Mesenchymal stem cell (in vitro differentiated cells and primary cell): ENCODE measurements at regions not wholly inside any gene's neighbourhood (a gene's known extent, or its start where the extent isn't known, plus 50 kb on each side); places are given as distances from the start of the nearest gene placed in this dataset.

Experiments used
- DNase-seq: peaks from one replicate; pipeline ENCODE4 v3.0.0-alpha.2; 2013
- H2AFZ ChIP-seq: one replicate; pipeline ENCODE4 v1.6.1; 2013; ENCODE audit warnings: low read depth, mild to moderate bottlenecking, control low read depth, inconsistent platforms, low read length, moderate library complexity
- H2AK5ac ChIP-seq: 2 replicates; pipeline ENCODE4 v1.6.1; 2013; ENCODE audit warnings: low read length, moderate library complexity, mild to moderate bottlenecking, inconsistent platforms; ENCODE audit not compliant: severe bottlenecking
- H2BK120ac ChIP-seq: one replicate; pipeline ENCODE4 v1.6.1; 2013; ENCODE audit warnings: low read depth, mild to moderate bottlenecking, inconsistent platforms, low read length, moderate library complexity
- H2BK12ac ChIP-seq, 2 experiments: one replicate each; pipeline ENCODE4 v1.6.1; 2013; ENCODE audit warnings: inconsistent platforms in 2 of 2, low read length in 2 of 2, mild to moderate bottlenecking in 2 of 2, moderate library complexity in 2 of 2, control low read depth in 1 of 2
- H2BK15ac ChIP-seq: one replicate; pipeline ENCODE4 v1.6.1; 2013; ENCODE audit warnings: mild to moderate bottlenecking, low read depth, inconsistent platforms; ENCODE audit not compliant: poor library complexity, severe bottlenecking
- H2BK5ac ChIP-seq: 2 replicates; pipeline ENCODE4 v1.6.1; 2013; ENCODE audit warnings: low read depth, mild to moderate bottlenecking, low read length, control low read depth, inconsistent platforms; ENCODE audit not compliant: poor library complexity, severe bottlenecking
- H3K14ac ChIP-seq, 2 experiments: one replicate each; pipeline ENCODE4 v1.6.1; 2013; ENCODE audit warnings: inconsistent platforms in 2 of 2, low read length in 2 of 2, control low read depth in 1 of 2, mild to moderate bottlenecking in 1 of 2, moderate library complexity in 1 of 2
- H3K18ac ChIP-seq, 2 experiments: one replicate each; pipeline ENCODE4 v1.6.1; 2013; ENCODE audit warnings: inconsistent platforms in 2 of 2, low read length in 2 of 2, control low read depth in 1 of 2, low read depth in 1 of 2, mild to moderate bottlenecking in 1 of 2
- H3K23ac ChIP-seq, 2 experiments: one replicate each; pipeline ENCODE4 v1.6.1; 2013; ENCODE audit warnings: inconsistent platforms in 2 of 2, low read length in 2 of 2, mild to moderate bottlenecking in 2 of 2, moderate library complexity in 2 of 2, control low read depth in 1 of 2
- H3K27ac ChIP-seq: 2 replicates; pipeline ENCODE4 v1.5.1; 2013; ENCODE audit warnings: mild to moderate bottlenecking, moderate library complexity, low read length, control low read depth, inconsistent platforms; ENCODE audit not compliant: poor library complexity, severe bottlenecking
- H3K27me3 ChIP-seq, 2 experiments: 2 replicates each; pipeline versions ENCODE4 v1.6.1 to v1.7.0; 2013; ENCODE audit warnings: low read length in 2 of 2, mild to moderate bottlenecking in 2 of 2, moderate library complexity in 2 of 2, control low read depth in 1 of 2, inconsistent platforms in 1 of 2; ENCODE audit not compliant: control insufficient read depth in 1 of 2, insufficient read depth in 1 of 2
- H3K36me3 ChIP-seq, 2 experiments: 2 replicates each; pipeline versions ENCODE4 v1.6.1 to v1.7.0; 2013; ENCODE audit warnings: low read length in 2 of 2, control low read depth in 1 of 2, inconsistent platforms in 1 of 2, low read depth in 1 of 2, mild to moderate bottlenecking in 1 of 2; ENCODE audit not compliant: insufficient read depth in 2 of 2, control insufficient read depth in 1 of 2
- H3K4ac ChIP-seq, 2 experiments: one replicate each; pipeline ENCODE4 v1.6.1; 2013; ENCODE audit warnings: inconsistent platforms in 2 of 2, low read length in 2 of 2, mild to moderate bottlenecking in 2 of 2, moderate library complexity in 2 of 2, control low read depth in 1 of 2, low read depth in 1 of 2
- H3K4me1 ChIP-seq: 2 replicates; pipeline ENCODE4 v1.6.1; 2013; ENCODE audit warnings: low read depth, low read length, control low read depth; ENCODE audit not compliant: control insufficient read depth, insufficient read depth
- H3K4me2 ChIP-seq: 2 replicates; pipeline ENCODE4 v1.6.1; 2013; ENCODE audit warnings: low read length, mild to moderate bottlenecking, inconsistent platforms; ENCODE audit not compliant: poor library complexity, severe bottlenecking
- H3K4me3 ChIP-seq, 2 experiments: 2 replicates each; pipeline versions ENCODE4 v1.5.1 to v1.7.0; 2013; ENCODE audit warnings: low read length in 2 of 2, mild to moderate bottlenecking in 2 of 2, control low read depth in 1 of 2, low read depth in 1 of 2; ENCODE audit not compliant: insufficient read depth in 1 of 2
- H3K79me1 ChIP-seq: replicated peaks from 2 replicates; pipeline ENCODE4 v1.6.1; 2013; ENCODE audit warnings: mild to moderate bottlenecking, control low read depth, low read length, inconsistent platforms; ENCODE audit not compliant: poor library complexity, severe bottlenecking
- H3K9ac ChIP-seq: 2 replicates; pipeline ENCODE4 v1.7.0; 2013; ENCODE audit warnings: mild to moderate bottlenecking, low read length, moderate library complexity
- H3K9me3 ChIP-seq: 2 replicates; pipeline ENCODE4 v1.7.0; 2013; ENCODE audit warnings: mild to moderate bottlenecking, low read length; ENCODE audit not compliant: control insufficient read depth
- H4K8ac ChIP-seq: one replicate; pipeline ENCODE4 v1.6.1; 2013; ENCODE audit warnings: inconsistent platforms, mild to moderate bottlenecking, low read length, moderate library complexity
- H4K91ac ChIP-seq: one replicate; pipeline ENCODE4 v1.6.1; 2013; ENCODE audit warnings: mild to moderate bottlenecking, low read length, inconsistent platforms
- WGBS: methylation state at CpG from one replicate; pipeline ENCODE4 v1.1.7; 2013; ENCODE audit warnings: mixed read lengths; 5-methylcytosine and 5-hydroxymethylcytosine counted together

DNA sequence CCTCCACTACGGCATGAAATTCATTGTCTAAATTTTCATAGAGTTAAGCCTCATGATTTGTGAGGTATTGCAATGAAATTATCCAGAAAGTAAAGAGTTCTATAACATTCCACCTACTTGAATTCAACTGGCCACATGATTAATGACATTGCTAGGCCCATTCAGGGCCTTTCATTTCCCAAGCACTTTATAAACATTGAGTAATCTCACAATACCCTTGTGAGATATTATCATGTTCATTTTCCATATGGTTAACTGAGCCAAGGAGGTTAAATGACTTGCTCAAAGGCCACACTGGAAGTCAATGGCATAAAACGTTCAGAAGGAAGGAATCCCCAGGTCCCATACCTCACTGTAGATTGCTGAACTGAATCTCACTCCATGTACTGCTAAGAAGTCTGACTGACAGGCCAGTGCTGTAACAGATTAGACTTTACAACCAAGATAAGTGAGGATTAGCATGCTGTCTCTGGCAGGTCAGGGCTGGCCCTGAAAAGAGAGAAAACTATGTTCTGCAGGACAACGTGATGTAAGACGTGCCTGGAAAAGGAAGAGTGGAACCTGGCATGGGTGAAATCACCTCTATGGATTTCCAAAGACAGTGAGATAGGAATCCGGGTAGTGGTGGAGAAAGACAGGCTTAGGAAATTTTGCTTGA is 75.9 kb upstream of the SPACA1 start:
- Histone ChIP-seq H2BK15ac (no peak overlapping the region), H3K14ac (no peak overlapping the region), H3K18ac (no peak overlapping the region), H3K79me1 (no peaks in the 10 kb centered on the region), H4K91ac (no peak overlapping the region), H3K4ac (no peak overlapping the region), H3K27me3 (peaks cover 16 to 38% of the 10 kb centered on the region in 2 experiments), H4K8ac (no peak overlapping the region), H3K36me3 (no peaks in the 10 kb centered on the region), H3K23ac (no peak overlapping the region), H3K4me2 (no peak overlapping the region), H3K27ac (no peak overlapping the region), H3K9me3 (no peaks in the 10 kb centered on the region), H2BK12ac (no peak overlapping the region), H3K4me3 (no peak overlapping the region), H2AFZ (no peak overlapping the region), H2BK5ac (no peak overlapping the region), H2BK120ac (no peak overlapping the region), H3K4me1 (no peaks in the 10 kb centered on the region), H2AK5ac (no peak overlapping the region), H3K9ac (no peak overlapping the region)
- 15% methylated on average over 3 of the region's 5 CpGs for WGBS
- no peak for DNase-seq

DNA sequence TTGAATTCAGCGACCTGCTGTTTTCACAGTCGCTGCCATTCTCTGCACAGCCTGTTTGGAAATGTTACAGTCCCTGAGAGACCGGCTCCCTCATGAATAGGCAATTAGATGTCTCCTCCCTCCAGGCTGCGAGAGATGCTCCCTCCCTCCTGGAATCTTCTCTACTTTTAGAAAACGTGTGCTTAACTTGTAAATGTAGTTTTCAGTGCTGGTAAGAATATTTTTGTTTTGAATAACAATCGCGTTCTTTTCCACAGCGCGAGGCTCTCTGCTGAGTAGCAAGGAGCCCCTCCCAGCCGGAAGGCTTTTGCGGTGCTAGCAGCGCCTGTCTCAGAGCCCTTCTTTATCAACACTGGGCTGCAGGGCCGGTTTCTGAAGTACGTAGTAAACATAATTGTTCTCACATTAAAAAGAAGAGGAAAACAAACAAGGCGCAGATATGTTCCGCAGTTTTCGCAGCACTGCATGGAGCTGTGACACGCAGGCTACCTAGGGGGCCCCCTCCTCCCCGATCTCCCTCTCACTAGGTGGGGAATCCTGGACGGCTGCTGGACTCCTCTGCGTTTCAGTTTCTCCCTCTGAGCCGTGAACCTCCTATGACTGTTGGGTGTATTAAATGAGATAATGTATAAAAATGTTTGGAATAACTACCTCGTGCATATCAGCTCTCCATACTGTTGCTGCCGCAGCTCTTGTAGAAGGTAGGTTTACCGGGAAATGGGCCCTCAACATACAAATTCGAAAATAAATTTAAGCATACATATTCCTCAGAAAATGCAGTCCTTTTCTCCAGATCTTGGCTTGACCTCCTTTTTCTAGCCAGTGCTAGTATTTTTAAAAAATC is 79.0 kb upstream of the SPACA1 start:
- Histone ChIP-seq H3K14ac (no peak overlapping the region), H3K27ac (no peak overlapping the region), H3K4me1 (no peaks in the 10 kb centered on the region), H3K18ac (no peak overlapping the region), H2AK5ac (no peak overlapping the region), H3K9me3 (no peaks in the 10 kb centered on the region), H3K9ac (peak overlapping the region; percentile 37), H3K4me2 (peak overlapping the region; percentile 74), H4K91ac (no peak overlapping the region), H3K79me1 (no peaks in the 10 kb centered on the region), H2BK120ac (no peak overlapping the region), H2BK12ac (no peak overlapping the region), H2AFZ (peak overlapping the region; percentile 18), H3K27me3 (peaks cover 19 to 44% of the 10 kb centered on the region in 2 experiments), H3K36me3 (no peaks in the 10 kb centered on the region), H3K23ac (no peak overlapping the region), H4K8ac (no peak overlapping the region), H3K4me3 (peak overlapping the region; percentile 53 to 69), H2BK15ac (no peak overlapping the region), H3K4ac (no peak overlapping the region), H2BK5ac (no peak overlapping the region)
- DNase-seq, result peak; percentile 19
- WGBS, result 14% methylated on average over 18 of the region's 26 CpGs

DNA sequence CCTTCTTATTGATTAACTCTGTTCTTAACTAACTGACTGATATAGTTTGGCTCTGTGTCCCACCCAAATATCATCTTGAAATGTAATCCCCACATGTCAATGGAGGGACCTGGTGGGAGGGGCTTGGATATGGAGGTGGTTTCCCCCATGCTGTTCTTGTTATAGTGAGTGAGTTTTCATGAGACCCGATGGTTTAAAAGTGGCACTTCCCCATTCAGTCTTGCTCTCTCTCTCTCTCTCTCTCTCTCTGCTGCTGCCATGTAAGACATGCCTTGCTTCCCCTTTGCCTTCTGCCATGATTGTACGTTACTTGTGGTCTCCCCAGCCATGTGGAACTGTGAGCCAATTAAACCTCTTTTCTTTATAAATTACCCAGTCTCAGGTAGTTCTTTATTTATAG is 81.8 kb upstream of the SPACA1 start:
- Histone ChIP-seq H3K9me3 (no peaks in the 10 kb centered on the region), H2BK15ac (no peak overlapping the region), H3K4me2 (no peak overlapping the region), H3K9ac (no peak overlapping the region), H3K27ac (no peak overlapping the region), H3K4me1 (no peaks in the 10 kb centered on the region), H3K36me3 (no peaks in the 10 kb centered on the region), H2BK5ac (no peak overlapping the region), H3K4ac (no peak overlapping the region), H3K4me3 (no peak overlapping the region), H3K27me3 (peaks cover 19 to 41% of the 10 kb centered on the region in 2 experiments), H4K8ac (no peak overlapping the region), H3K79me1 (no peaks in the 10 kb centered on the region), H2BK12ac (no peak overlapping the region), H3K18ac (no peak overlapping the region), H2BK120ac (no peak overlapping the region), H2AK5ac (no peak overlapping the region), H4K91ac (no peak overlapping the region), H3K23ac (no peak overlapping the region), H2AFZ (no peak overlapping the region), H3K14ac (no peak overlapping the region)
- 20% methylated on average over 2 of the region's 2 CpGs for WGBS
- no peak for DNase-seq

DNA sequence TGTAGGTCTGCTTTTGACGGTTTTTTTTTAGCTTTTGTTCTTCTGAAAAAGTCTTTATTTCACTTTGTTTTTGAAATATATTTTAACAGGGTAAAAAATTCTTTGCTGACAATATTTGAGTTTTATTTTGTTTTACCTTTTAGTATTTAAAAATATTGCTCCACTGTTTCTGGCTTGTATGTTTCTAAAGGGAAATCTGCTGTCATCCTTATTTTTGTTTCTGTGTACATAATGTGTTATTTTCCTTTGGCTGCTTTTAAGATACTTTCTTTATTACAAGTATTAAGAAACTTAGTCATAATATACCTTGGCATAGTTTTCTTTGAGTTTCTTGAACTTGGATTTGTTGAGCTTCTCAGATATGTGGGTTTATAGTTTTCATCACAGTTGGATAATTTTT is 88.6 kb upstream of the SPACA1 start:
- Histone ChIP-seq H3K27me3 (no peaks in the 10 kb centered on the region), H2AFZ (no peak overlapping the region), H3K36me3 (no peaks in the 10 kb centered on the region), H2BK5ac (no peak overlapping the region), H3K4me1 (no peaks in the 10 kb centered on the region), H2BK12ac (no peak overlapping the region), H2AK5ac (no peak overlapping the region), H3K18ac (no peak overlapping the region), H2BK120ac (no peak overlapping the region), H4K91ac (no peak overlapping the region), H2BK15ac (no peak overlapping the region), H3K14ac (no peak overlapping the region), H3K4me2 (no peak overlapping the region), H4K8ac (no peak overlapping the region), H3K9me3 (peaks cover 4% of the 10 kb centered on the region), H3K27ac (no peak overlapping the region), H3K79me1 (no peaks in the 10 kb centered on the region), H3K4ac (no peak overlapping the region), H3K9ac (no peak overlapping the region), H3K23ac (no peak overlapping the region), H3K4me3 (no peak overlapping the region)
- DNase-seq, result no peak
- no CpG with 5 or more reads among the region's 1 CpG for WGBS
